NCI-H187 (cell line): ENCODE measurements at regions not wholly inside any gene's neighbourhood (a gene's known extent, or its start where the extent isn't known, plus 50 kb on each side); places are given as distances from the start of the nearest gene placed in this dataset.

Experiments used
- DNase-seq, 2 experiments: peaks; one replicate each; lab custom pipeline; 2025; lab: John Stamatoyannopoulos, UW

GRCh38 chr13:37409756-37410155, 188.8 kb downstream of the POSTN start:
- no peak for DNase-seq

GRCh38 chr13:37407156-37407555, 191.4 kb downstream of the POSTN start:
- DNase-seq: no peak

DNA sequence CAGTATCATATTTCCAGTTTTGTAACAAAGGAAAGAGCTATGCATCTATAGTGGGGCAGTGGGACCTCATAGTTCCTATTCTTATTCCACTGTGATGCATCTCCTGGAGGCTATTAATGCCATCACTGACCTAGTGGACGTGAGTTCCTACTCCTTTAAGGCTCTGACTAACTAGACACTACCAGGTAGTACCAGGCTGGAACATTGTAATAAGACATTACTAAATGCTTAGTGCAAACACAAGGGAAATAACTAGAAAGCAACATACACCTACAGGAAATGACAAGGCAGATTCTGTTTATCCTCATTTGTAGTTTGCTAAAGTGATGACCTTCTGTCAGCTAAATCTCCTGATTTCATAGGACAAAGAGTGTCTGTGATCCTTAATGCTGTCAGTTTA, 192.5 kb downstream of the POSTN start:
- DNase-seq: no peak

DNA sequence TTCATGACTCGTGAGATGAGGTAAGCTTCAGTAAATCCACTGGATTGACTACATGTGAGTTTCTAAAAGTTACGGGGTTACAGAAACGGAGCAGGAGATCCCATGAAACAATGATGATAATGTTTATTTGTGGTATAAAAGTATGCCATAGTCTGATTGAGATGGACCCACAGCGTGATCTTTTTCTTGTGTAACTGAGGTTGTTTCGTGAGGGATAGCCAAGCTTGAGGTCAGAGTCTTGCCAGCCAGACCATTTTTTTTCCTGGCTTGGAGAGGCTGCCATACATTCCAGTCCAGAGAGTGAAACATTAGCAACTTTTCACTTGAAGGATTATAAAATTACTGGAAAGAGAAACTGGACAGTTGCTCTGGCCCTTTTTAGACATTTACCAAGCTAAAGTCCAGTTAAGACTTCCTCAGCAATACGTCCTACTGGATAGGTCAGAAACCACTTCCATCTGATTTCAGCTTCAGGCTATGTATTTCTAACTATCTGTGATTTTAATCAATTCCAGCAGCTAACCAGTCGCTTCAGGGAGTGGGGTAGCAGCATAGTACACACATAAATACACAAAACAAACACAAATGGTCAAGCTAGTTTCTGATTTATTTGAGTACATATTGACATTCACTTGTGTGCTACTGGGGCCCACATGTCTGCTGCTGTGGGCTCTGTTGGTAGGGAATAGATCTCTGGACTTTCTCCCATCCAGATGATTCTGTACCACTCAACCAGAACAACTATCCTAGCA, 194.6 kb downstream of the POSTN start:
- no peak for DNase-seq

DNA sequence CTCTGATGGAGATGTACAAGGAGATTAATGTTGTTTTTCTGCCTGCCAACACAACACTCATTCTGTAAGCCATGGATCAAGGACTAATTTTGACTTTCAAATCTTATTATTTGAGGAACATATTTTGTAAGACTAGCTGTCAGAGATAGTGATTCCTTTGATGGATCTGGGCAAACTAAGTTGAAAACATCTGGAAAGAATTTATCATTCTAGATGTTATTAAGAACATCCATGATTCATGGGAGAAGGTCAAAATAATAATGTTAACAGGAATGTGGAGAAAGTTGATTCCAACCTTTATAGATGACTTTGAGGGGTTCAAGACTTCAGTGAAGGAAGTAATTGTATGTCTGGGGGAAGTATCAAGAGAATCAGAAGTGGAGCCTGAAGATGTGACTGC, 196.8 kb downstream of the POSTN start:
- no peak for DNase-seq

GRCh38 chr13:37397535-37397934, 201.0 kb downstream of the POSTN start:
- DNase-seq: no peak

DNA sequence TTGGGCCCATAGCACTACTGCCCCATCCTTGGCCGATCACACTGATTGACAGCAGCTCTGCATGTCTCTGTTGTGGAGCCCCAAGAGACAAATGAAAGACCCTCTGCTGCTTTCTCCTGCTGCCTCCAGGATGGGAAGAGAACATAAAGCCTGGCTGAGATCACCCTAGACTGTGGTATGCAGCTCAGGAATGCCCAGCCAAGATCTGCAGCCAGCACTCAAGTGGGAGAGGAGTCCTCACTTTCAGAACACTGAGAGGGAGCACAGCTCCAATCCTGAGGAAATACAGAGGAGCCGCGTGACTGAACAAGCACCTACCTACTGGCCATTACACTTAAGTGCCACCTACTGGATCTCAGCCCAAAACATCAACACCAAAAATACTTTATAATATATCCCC, 203.0 kb downstream of the POSTN start:
- no peak for DNase-seq

GRCh38 chr13:37392389-37392788, 206.2 kb downstream of the POSTN start:
- DNase-seq: no peak

DNA sequence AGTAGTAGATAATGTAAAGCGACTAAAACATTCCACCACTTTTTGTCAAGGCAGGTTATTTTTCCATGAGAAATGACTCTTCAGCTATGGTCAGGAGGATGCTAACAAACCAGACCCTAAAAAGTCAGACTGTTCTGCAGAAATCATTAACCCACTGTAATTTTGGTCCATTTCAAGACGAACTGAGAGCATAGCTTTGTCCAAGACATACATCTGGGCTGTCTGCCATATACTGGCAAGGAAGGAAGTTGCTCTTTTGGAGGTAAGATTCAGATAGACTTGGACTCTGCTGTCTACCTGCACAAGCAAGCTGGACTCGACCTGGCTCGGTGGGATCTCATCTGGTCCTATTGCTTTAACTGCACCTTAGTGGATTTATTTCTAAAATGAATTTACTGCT, 207.8 kb downstream of the POSTN start:
- no peak for DNase-seq

- no peak for DNase-seq
Measured at GRCh38 chr13:37385956-37386670, 212.5 kb downstream of the POSTN start.

- DNase-seq: no peak
Measured at GRCh38 chr13:37385248-37385647, 213.3 kb downstream of the POSTN start.

GRCh38 chr13:37383856-37384370, 214.7 kb downstream of the POSTN start:
- no peak for DNase-seq

DNA sequence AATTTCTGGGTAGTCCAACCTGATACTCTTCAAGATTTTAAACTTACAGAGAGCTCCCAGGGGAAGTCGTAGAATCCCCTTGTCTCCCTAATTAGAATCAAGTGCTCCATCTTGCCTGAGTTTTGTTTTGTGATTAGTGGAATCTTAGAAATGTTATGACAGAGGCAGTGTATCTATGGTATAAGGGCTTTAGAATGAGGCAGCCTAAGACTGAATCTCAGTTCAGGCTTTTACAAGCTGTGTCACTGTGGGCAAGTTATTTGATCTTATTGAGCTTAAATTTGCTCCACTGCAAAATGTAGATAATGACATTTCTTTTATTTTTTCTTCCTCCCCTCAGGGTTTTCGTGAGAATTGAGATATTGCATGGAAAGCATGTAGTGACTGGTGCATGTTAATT, 215.5 kb downstream of the POSTN start:
- DNase-seq: no peak

DNA sequence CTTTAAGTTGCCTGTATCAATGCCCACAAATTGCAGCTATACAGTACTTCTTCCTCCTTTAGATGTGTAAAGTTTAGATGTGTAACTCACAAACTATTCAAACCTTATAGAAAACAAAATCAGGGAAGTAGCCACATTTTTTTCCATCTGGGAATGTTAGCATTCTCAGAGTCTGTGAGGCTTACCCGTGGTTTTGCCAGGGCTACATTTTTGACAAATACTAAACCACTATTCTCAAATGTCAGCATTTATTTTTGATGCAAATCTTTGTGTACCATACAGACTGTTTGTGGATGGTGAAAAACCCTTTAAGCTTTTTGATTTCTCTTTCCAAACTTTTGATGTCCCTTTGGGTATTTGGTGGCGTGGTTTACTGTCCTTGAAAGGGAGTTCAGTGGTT, 216.4 kb downstream of the POSTN start:
- no peak for DNase-seq

GRCh38 chr13:37381502-37381901, 217.1 kb downstream of the POSTN start:
- DNase-seq: no peak

- DNase-seq: no peak
Measured at GRCh38 chr13:37379841-37380240, 218.7 kb downstream of the POSTN start.

DNA sequence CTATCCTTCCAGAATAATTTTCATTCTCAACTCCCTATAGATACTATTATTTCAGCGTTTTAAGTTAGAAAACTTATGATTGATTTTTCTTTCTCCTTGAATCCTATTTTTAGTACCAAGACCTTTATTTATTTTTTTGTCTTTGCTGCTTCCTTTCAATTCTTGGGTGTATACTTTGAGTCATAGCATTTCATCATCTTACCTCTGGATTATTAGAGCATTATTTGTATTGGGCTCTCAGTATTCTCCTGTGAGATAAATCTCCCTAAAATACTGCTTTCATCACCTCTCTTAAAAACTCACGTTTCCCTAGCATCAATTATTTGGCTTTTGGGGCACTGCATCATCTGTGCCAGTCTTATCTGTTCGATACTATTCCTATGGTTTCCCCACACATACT, 222.8 kb downstream of the POSTN start:
- no peak for DNase-seq

- no peak for DNase-seq
Measured at GRCh38 chr13:37375071-37375470, 223.5 kb downstream of the POSTN start.

DNA sequence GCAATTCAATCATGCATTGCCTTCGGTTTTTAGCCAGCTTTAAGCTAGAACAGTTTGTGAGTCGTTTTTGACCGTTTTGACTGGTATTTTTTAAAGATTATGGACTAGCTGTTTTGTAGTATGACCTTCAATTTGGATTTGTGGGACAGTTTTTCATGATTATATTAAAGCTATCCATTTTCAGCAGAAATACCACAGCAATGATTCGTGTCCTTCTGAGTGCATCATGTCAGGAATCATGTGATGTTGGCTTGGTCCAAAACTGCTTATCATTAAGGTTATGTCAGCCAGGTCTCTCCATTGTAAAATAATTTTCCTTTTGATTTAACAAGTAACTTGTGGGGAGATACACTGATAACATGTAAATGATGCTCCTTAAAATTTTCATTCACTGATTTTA, 229.0 kb downstream of the POSTN start:
- DNase-seq: no peak

- DNase-seq: no peak
Measured at GRCh38 chr13:37368501-37368900, 230.1 kb downstream of the POSTN start.

DNA sequence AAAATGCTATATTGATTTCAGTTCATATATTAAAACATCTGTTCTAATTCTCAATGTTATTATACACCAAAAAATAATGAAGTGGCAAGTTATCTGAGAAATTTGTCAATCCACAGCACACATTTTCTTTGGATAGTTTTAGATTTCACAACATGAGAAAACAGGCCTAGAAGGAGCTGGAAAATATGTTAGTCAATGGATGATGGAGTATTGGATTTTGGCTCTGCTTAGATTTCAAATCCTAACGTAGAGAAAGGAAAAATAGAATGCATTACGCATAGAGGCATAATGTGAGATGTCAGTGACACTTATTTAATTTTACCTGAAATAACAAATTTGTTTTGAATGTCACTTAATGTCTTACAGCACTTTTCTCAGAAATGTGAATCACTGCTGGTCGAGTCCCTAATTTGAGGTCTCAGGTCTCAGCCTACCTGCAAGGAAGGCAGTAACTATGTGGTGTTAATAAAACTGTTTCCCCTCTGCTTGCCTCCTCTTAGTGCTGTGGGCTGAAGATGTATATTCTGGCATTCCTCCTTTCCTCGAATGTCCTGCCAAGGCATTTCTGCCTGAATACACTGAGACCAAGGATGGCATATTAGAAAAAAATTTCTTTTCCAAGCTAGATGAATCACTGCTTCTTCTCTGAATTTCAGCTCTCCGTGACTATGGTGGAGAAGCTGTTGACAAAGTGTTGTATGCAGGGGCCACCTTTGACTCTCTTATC, 232.4 kb downstream of the POSTN start:
- no peak for DNase-seq

DNA sequence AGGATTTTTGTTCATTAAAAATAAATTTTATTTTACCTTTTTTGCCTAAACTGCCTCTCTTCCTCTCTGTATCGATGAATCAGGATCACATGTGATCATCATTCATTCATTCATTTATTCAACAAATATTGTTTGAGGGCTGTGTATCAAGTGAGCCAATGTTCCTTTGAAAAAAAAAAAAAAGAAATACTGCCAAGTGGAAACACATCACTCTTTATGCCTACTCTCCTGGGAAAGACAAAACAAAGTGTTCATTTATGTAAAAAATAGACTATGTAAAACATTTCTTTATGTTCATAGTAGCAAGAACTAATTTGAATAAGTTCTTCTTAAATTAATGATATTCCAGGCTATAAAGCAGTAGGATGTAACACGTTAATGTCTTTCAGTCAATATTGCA, 233.1 kb downstream of the POSTN start:
- DNase-seq: no peak

DNA sequence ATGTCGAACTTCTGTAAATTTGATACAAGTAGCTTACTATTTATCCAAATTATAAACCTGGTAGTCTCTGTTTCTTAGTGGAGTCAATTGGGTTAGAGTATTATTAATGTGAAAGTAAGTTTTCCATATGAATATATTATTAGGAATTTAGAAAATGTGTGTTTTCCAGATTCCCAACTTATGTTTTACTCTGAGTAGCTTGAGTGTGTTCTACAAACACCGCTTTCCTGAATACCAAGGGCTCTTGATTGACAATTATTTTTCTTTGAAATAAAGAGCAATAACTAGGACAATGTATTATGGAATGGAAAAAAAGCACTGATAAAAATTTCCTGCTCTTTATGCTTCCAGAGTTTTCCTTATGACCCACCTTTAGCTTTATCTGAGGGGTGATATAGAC, 233.6 kb downstream of the POSTN start:
- no peak for DNase-seq
